Natural killer cell treated with Interleukin-12 subunit alpha and Interleukin-12 subunit beta and Interleukin-15 and Interleukin-18, amount 100 ng/mL, for 72 hours (primary cell): ENCODE measurements at regions not wholly inside any gene's neighbourhood (a gene's known extent, or its start where the extent isn't known, plus 50 kb on each side); places are given as distances from the start of the nearest gene placed in this dataset.

Experiments
- ATAC-seq, 2 donors: fragments of 150-1000 bp; cut with Tn5 transposase in 1 of 2; sonication (Bioruptor Pico), chemical (Tn5 transposase) in 1 of 2; 2 replicates each; pipeline ENCODE4 v1.10.0; 2021
- DNase-seq: peaks from one replicate; pipeline ENCODE4 v3.0.0; 2022; ENCODE audit warnings: low spot score
- H3K27ac Mint-ChIP-seq, 2 donors: 1 replicate in 1 of 2; 2 replicates in 1 of 2; pipeline ENCODE4 v1.8.0; 2022; ENCODE audit warnings: mixed read lengths in 2 of 2, mild to moderate bottlenecking in 1 of 2, moderate library complexity in 1 of 2
- H3K27me3 Mint-ChIP-seq, 2 donors: 1 replicate in 1 of 2; 2 replicates in 1 of 2; pipeline ENCODE4 v1.8.0; 2022; ENCODE audit warnings: mixed read lengths in 2 of 2
- H3K36me3 Mint-ChIP-seq: one replicate; pipeline ENCODE4 v1.8.0; 2022; ENCODE audit warnings: mixed read lengths
- H3K4me1 Mint-ChIP-seq, 2 donors: 1 replicate in 1 of 2; 2 replicates in 1 of 2; pipeline ENCODE4 v1.8.0; 2022; ENCODE audit warnings: low read depth in 2 of 2, mixed read lengths in 2 of 2, mild to moderate bottlenecking in 1 of 2
- H3K4me3 Mint-ChIP-seq: one replicate; pipeline ENCODE4 v1.8.0; 2022; ENCODE audit warnings: mixed read lengths
- H3K9me3 Mint-ChIP-seq: 2 replicates; pipeline ENCODE4 v1.8.0; 2022; ENCODE audit warnings: mixed read lengths

DNA sequence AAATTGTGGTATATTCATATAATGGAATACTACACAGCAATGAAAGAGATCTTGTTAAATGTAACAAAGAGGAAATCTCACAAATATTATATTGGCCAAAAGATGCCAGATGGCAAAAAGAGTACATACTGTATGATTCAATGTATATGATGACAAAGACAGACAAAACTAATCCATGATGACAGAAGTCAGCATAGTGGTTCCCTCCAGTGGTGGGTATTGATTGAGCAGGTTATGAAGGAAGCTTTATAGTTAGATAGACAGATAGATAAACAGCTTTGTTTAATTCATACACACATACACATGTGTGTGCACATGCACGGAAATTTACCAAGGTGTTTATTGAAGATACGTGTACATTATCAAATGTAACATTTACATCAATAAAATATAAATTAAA lies 74.4 kb upstream of the SMIM36 start:
- Mint-ChIP-seq H3K36me3 (no peaks in the 10 kb centered on the region), H3K27ac (no peak overlapping the region), H3K27me3 (peaks cover 8 to 24% of the 10 kb centered on the region in 2 donors), H3K4me3 (no peak overlapping the region), H3K9me3 (peaks cover 5% of the 10 kb centered on the region), H3K4me1 (no peaks in the 10 kb centered on the region)
- no peak for DNase-seq
- ATAC-seq, result no peak

DNA sequence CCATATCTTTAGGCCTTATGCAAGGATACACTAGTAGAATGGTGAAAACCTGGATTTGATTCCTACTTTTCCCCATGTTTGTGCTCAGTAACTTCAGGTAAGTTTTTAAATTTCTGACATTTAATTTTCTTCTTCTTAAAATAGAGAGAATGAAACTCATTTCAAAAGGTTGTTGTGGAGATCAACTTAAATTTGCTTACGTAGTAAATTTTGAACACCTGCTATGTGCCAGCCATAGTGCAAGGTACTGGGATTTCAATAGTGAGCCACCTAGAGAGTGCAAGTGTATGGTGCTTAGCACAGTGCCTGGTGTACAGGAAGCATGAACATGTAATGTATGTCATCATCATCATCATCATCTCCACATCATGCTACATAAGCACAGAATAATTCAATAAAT lies 73.6 kb upstream of the SMIM36 start:
- Mint-ChIP-seq H3K9me3 (peaks cover 5% of the 10 kb centered on the region), H3K27ac (no peak overlapping the region), H3K36me3 (no peaks in the 10 kb centered on the region), H3K4me3 (no peak overlapping the region), H3K4me1 (no peaks in the 10 kb centered on the region), H3K27me3 (peaks cover 8 to 18% of the 10 kb centered on the region in 2 donors)
- ATAC-seq, result no peak
- no peak for DNase-seq

DNA sequence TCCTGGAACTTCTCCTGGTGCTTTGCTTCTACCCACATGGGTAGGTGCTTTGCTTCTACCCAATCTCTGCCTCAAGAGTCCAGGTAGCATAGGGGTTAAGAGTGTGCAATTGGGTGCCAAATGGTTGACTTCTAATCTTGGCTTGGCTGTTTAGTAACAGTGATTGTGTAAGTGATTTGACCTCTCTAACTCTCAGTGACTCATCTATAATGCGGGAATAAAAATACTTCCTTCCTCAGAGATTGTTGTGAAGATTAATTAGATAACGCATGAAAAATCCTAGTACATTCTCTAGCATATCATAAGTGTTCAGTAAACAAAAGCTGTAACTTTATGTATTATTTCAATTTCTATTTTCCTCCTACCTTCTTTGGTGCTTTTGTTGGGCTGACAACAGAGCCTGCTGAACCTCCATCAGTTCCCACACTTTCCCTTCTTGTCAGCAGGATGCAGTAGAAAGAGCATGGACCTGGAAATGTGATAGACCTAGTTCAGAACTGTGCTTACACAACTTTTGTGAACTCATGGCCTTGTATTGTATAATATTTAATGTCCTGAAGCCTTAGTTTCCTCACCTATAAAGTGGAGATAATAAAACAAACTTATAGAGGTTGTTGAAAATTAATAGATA lies 72.9 kb upstream of the SMIM36 start:
- Mint-ChIP-seq H3K9me3 (peaks cover 5% of the 10 kb centered on the region), H3K27me3 (peaks cover 8 to 16% of the 10 kb centered on the region in 2 donors), H3K4me1 (no peaks in the 10 kb centered on the region), H3K4me3 (no peak overlapping the region), H3K36me3 (no peaks in the 10 kb centered on the region), H3K27ac (no peak overlapping the region)
- no peak for DNase-seq
- ATAC-seq, result no peak

GRCh38 chr17:55582897-55583296 lies 71.6 kb upstream of the SMIM36 start:
- Mint-ChIP-seq H3K9me3 (peaks cover 5% of the 10 kb centered on the region), H3K27me3 (peaks cover 8 to 9% of the 10 kb centered on the region in 2 donors), H3K4me3 (no peak overlapping the region)

GRCh38 chr17:55580596-55581133 lies 69.4 kb upstream of the SMIM36 start:
- H3K27ac Mint-ChIP-seq, result no peak overlapping the region
- peaks cover 5% of the 10 kb centered on the region for H3K9me3 Mint-ChIP-seq

More at GRCh38 chr17:55582897-55583296, 71.6 kb upstream of the SMIM36 start:
- Mint-ChIP-seq H3K4me1 (no peaks in the 10 kb centered on the region), H3K36me3 (no peaks in the 10 kb centered on the region), H3K27ac (no peak overlapping the region)
- ATAC-seq (no peak), DNase-seq (no peak)

GRCh38 chr17:55577687-55578086 lies 66.4 kb upstream of the SMIM36 start:
- peak in 1 of 2 donors; percentile 43 for ATAC-seq
- no peak for DNase-seq
- Mint-ChIP-seq H3K4me1 (no peaks in the 10 kb centered on the region), H3K27me3 (peaks cover 9 to 18% of the 10 kb centered on the region in 2 donors), H3K9me3 (peaks cover under 1% of the 10 kb centered on the region), H3K36me3 (no peaks in the 10 kb centered on the region), H3K4me3 (no peak overlapping the region), H3K27ac (no peak overlapping the region)

More at GRCh38 chr17:55580596-55581133, 69.4 kb upstream of the SMIM36 start:
- Mint-ChIP-seq H3K36me3 (no peaks in the 10 kb centered on the region), H3K27me3 (peaks cover 8% of the 10 kb centered on the region in 2 donors), H3K4me1 (no peaks in the 10 kb centered on the region), H3K4me3 (no peak overlapping the region)
- ATAC-seq, result peak in 1 of 2 donors; percentile 39
- no peak for DNase-seq

DNA sequence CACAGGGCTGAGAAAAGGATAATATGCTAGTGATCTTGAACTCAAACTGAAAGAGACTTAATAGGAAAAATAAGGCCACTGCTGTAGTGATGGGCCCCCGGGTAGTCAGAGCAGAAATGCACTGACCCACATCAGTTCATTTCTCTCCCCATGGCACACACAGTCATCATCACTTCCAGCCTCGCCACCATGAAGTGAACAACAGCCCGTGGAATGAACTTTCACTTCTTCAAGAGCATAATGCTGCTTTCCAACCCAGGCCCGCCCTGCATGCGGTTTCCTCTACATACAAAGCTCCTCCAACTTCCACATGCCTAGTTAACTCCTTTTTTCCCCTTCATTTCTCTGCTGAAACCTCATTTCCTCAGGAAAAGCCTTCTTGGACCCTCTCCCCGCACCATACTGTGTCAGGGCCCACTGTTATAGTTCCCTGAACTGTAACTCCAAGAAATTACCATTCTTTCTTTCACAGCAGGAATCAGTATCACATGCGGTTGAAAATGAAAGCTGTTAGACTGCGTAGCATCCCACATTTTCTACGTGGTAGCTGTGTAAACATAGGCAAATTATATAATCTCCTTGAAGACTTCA lies 65.8 kb upstream of the SMIM36 start:
- Mint-ChIP-seq H3K4me3 (no peak overlapping the region), H3K27ac (no peak overlapping the region), H3K36me3 (no peaks in the 10 kb centered on the region), H3K4me1 (no peaks in the 10 kb centered on the region), H3K27me3 (peaks cover 10 to 20% of the 10 kb centered on the region in 2 donors), H3K9me3 (no peaks in the 10 kb centered on the region)
- DNase-seq (no peak), ATAC-seq (peak; percentile 60 to 88)

GRCh38 chr17:55576237-55576995 lies 65.2 kb upstream of the SMIM36 start:
- DNase-seq (no peak), ATAC-seq (no peak)
- no peaks in the 10 kb centered on the region for H3K9me3 Mint-ChIP-seq
- H3K36me3 Mint-ChIP-seq, result no peaks in the 10 kb centered on the region
- H3K27me3 Mint-ChIP-seq, result peaks cover 10 to 20% of the 10 kb centered on the region in 2 donors
- no peak overlapping the region for H3K27ac Mint-ChIP-seq
- H3K4me1 Mint-ChIP-seq, result no peaks in the 10 kb centered on the region
- no peak overlapping the region for H3K4me3 Mint-ChIP-seq

GRCh38 chr17:55575058-55575636 lies 63.9 kb upstream of the SMIM36 start:
- H3K9me3 Mint-ChIP-seq, result no peaks in the 10 kb centered on the region
- H3K27ac Mint-ChIP-seq, result no peak overlapping the region
- ATAC-seq (no peak), DNase-seq (no peak)
- H3K27me3 Mint-ChIP-seq, result peaks cover 14 to 20% of the 10 kb centered on the region in 2 donors
- H3K4me3 Mint-ChIP-seq, result no peak overlapping the region
- no peaks in the 10 kb centered on the region for H3K4me1 Mint-ChIP-seq
- H3K36me3 Mint-ChIP-seq, result no peaks in the 10 kb centered on the region

GRCh38 chr17:55572599-55572998 lies 61.3 kb upstream of the SMIM36 start:
- H3K27me3 Mint-ChIP-seq, result peaks cover 14 to 20% of the 10 kb centered on the region in 2 donors
- DNase-seq (no peak), ATAC-seq (no peak)
- no peak overlapping the region for H3K27ac Mint-ChIP-seq
- H3K36me3 Mint-ChIP-seq, result no peaks in the 10 kb centered on the region
- no peak overlapping the region for H3K4me3 Mint-ChIP-seq
- no peaks in the 10 kb centered on the region for H3K9me3 Mint-ChIP-seq
- no peaks in the 10 kb centered on the region for H3K4me1 Mint-ChIP-seq

GRCh38 chr17:55572139-55572538 lies 60.9 kb upstream of the SMIM36 start:
- no peaks in the 10 kb centered on the region for H3K9me3 Mint-ChIP-seq
- no peak for DNase-seq
- no peaks in the 10 kb centered on the region for H3K4me1 Mint-ChIP-seq
- H3K36me3 Mint-ChIP-seq, result no peaks in the 10 kb centered on the region
- no peak for ATAC-seq
- peaks cover 14 to 20% of the 10 kb centered on the region in 2 donors for H3K27me3 Mint-ChIP-seq
- no peak overlapping the region for H3K27ac Mint-ChIP-seq
- H3K4me3 Mint-ChIP-seq, result no peak overlapping the region

DNA sequence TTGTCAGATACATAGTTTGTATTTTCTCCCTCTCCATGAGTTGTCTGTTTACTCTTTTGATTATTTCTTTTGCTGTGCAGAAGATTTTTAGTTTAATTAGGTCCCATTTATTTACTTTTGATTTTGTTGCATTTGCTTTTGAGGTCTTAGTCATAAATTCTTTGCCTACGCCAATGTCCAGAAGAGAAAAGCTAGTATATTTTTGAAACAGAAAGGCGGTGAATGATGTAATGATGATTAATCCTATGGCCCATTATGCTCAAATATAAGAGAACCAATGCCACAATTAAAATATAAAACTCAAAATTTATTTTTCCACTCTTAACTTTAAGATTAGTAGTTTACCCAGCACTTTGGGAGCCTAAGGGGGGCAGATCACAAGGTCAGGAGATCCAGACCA lies 59.8 kb upstream of the SMIM36 start:
- Mint-ChIP-seq H3K4me3 (no peak overlapping the region), H3K27me3 (peaks cover 16 to 27% of the 10 kb centered on the region in 2 donors), H3K36me3 (no peaks in the 10 kb centered on the region), H3K9me3 (no peaks in the 10 kb centered on the region), H3K4me1 (no peaks in the 10 kb centered on the region), H3K27ac (no peak overlapping the region)
- ATAC-seq (no peak), DNase-seq (no peak)

GRCh38 chr17:55570391-55570790 lies 59.1 kb upstream of the SMIM36 start:
- no peaks in the 10 kb centered on the region for H3K9me3 Mint-ChIP-seq
- no peak overlapping the region for H3K4me3 Mint-ChIP-seq
- DNase-seq, result no peak
- H3K27ac Mint-ChIP-seq, result no peak overlapping the region
- H3K36me3 Mint-ChIP-seq, result no peaks in the 10 kb centered on the region
- ATAC-seq, result peak in 1 of 2 donors; percentile 36
- H3K27me3 Mint-ChIP-seq, result peaks cover 20 to 34% of the 10 kb centered on the region in 2 donors
- no peaks in the 10 kb centered on the region for H3K4me1 Mint-ChIP-seq
